ENCODE measurements at regions not wholly inside any gene's neighbourhood (a gene's known extent, or its start where the extent isn't known, plus 50 kb on each side); places are given as distances from the start of the nearest gene placed in this dataset.
A peak's percentile ranks its signal among the peaks of the same experiment; 100 is the strongest.

- no peak for DNase-seq (ENCODE audit: low spot score)
Observed at GRCh38 chr21:28537371-28538079, 455.2 kb downstream of the LTN1 start.

- no peak for DNase-seq (ENCODE audit: low spot score)
Observed at GRCh38 chr21:28532446-28532845, 460.2 kb downstream of the LTN1 start.

GRCh38 chr21:28523367-28523766, 469.3 kb downstream of the LTN1 start:
- no peak for DNase-seq (ENCODE audit: low spot score)

- no peak for DNase-seq (ENCODE audit: low spot score)
Observed at GRCh38 chr21:28522014-28522799, 470.5 kb downstream of the LTN1 start.

- no peak for DNase-seq (ENCODE audit: low spot score)
Observed at GRCh38 chr21:28518630-28519029, 474.0 kb downstream of the LTN1 start.

- DNase-seq (ENCODE audit: low spot score) = peak; percentile 48
Observed at GRCh38 chr21:28516991-28517592, 475.6 kb downstream of the LTN1 start.

- DNase-seq (ENCODE audit: low spot score) = no peak
Observed at GRCh38 chr21:28516021-28516420, 476.7 kb downstream of the LTN1 start.

- no peak for DNase-seq (ENCODE audit: low spot score)
Observed at GRCh38 chr21:28513428-28513827, 479.2 kb downstream of the LTN1 start.

GRCh38 chr21:28509031-28509430, 483.6 kb downstream of the LTN1 start:
- DNase-seq (ENCODE audit: low spot score) = no peak

- no peak for DNase-seq (ENCODE audit: low spot score)
Observed at GRCh38 chr21:28508126-28508525, 484.6 kb downstream of the LTN1 start.

GRCh38 chr21:28496517-28496916, 496.2 kb downstream of the LTN1 start:
- DNase-seq (ENCODE audit: low spot score) = no peak

GRCh38 chr21:28492127-28492526, 500.6 kb downstream of the LTN1 start:
- no peak for DNase-seq (ENCODE audit: low spot score)

- no peak for DNase-seq (ENCODE audit: low spot score)
Observed at GRCh38 chr21:28489821-28490350, 502.8 kb downstream of the LTN1 start.

GRCh38 chr21:28489162-28489561, 503.5 kb downstream of the LTN1 start:
- no peak for DNase-seq (ENCODE audit: low spot score)

- no peak for DNase-seq (ENCODE audit: low spot score)
Observed at GRCh38 chr21:28487455-28488070, 505.1 kb downstream of the LTN1 start.

- no peak for DNase-seq (ENCODE audit: low spot score)
Observed at GRCh38 chr21:28485301-28486022, 507.2 kb downstream of the LTN1 start.

- DNase-seq (ENCODE audit: low spot score) = no peak
Observed at GRCh38 chr21:28483301-28484035, 509.2 kb downstream of the LTN1 start.

GRCh38 chr21:28482657-28483056, 510.0 kb downstream of the LTN1 start:
- no peak for DNase-seq (ENCODE audit: low spot score)

GRCh38 chr21:28480470-28480869, 512.2 kb downstream of the LTN1 start:
- no peak for DNase-seq (ENCODE audit: low spot score)

GRCh38 chr21:28473530-28474220, 519.0 kb downstream of the LTN1 start:
- DNase-seq (ENCODE audit: low spot score) = no peak

All from mucosa of gallbladder (tissue), 1 donor.